ENCODE measurements at regions not wholly inside any gene's neighbourhood (a gene's known extent, or its start where the extent isn't known, plus 50 kb on each side); places are given as distances from the start of the nearest gene placed in this dataset.
A peak's percentile ranks its signal among the peaks of the same experiment; 100 is the strongest.

DNA sequence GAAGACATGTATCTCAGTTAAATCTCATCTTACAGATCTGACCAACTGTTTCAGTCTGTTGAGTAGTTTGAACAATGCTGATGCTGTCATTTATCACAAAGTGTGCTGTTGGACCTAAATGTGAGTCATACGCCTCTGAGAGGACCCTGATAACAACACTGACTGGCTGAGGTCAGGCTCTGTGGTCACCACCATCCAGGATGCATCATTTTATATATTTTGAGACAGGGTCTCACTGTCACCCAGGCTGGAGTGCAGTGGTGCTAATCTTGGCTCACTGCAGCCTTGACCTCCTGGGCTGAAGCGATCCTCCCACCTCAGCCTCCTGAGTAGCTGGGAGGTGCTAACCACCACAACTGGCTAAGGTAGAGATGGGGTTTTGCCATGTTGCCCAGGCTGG lies 181.0 kb upstream of the RGS6 start (continued):
- TF ChIP-seq, protein P1, sequence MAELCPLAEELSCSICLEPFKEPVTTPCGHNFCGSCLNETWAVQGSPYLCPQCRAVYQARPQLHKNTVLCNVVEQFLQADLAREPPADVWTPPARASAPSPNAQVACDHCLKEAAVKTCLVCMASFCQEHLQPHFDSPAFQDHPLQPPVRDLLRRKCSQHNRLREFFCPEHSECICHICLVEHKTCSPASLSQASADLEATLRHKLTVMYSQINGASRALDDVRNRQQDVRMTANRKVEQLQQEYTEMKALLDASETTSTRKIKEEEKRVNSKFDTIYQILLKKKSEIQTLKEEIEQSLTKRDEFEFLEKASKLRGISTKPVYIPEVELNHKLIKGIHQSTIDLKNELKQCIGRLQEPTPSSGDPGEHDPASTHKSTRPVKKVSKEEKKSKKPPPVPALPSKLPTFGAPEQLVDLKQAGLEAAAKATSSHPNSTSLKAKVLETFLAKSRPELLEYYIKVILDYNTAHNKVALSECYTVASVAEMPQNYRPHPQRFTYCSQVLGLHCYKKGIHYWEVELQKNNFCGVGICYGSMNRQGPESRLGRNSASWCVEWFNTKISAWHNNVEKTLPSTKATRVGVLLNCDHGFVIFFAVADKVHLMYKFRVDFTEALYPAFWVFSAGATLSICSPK (IDR thresholded peaks at IDR 0.05; ENCODE audit: borderline replicate concordance): no peak
- TF ChIP-seq RB1 (IDR thresholded peaks at IDR 0.05; ENCODE audit: low read depth) (no peak), ATF1 (CRISPR knock-in tag; IDR thresholded peaks at IDR 0.05) (no peak), ATF1 (tag; IDR thresholded peaks at IDR 0.05) (peak; percentile 30; the same call in 1 of the 2 replicates), POLR2AphosphoS2 (IDR thresholded peaks at IDR 0.05; ENCODE audit: low read length) (no peak), CSDE1 (IDR thresholded peaks at IDR 0.05) (no peak), ELF1 (tag; IDR thresholded peaks at IDR 0.05) (no peak), CBX8 (IDR thresholded peaks at IDR 0.05; ENCODE audit: borderline replicate concordance, extremely low read depth, low read depth, low read length, poor library complexity, severe bottlenecking) (no peak), NCOR1 (IDR thresholded peaks at IDR 0.05) (peak; percentile 72), ZNF23 (CRISPR knock-in tag; IDR thresholded peaks at IDR 0.05) (no peak), CHD2 (IDR thresholded peaks at IDR 0.05; ENCODE audit: low read depth, low read length) (no peak), TOE1 (IDR thresholded peaks at IDR 0.05; ENCODE audit: borderline replicate concordance) (no peak), TOE1 (CRISPR knock-in tag; IDR thresholded peaks at IDR 0.05; ENCODE audit: borderline replicate concordance, low read depth) (no peak), ZNF696 (CRISPR knock-in tag; conservative IDR thresholded peaks at IDR 0.05) (no peak), MCM7 (IDR thresholded peaks at IDR 0.05) (no peak)
- TF ChIP-seq, protein P2, sequence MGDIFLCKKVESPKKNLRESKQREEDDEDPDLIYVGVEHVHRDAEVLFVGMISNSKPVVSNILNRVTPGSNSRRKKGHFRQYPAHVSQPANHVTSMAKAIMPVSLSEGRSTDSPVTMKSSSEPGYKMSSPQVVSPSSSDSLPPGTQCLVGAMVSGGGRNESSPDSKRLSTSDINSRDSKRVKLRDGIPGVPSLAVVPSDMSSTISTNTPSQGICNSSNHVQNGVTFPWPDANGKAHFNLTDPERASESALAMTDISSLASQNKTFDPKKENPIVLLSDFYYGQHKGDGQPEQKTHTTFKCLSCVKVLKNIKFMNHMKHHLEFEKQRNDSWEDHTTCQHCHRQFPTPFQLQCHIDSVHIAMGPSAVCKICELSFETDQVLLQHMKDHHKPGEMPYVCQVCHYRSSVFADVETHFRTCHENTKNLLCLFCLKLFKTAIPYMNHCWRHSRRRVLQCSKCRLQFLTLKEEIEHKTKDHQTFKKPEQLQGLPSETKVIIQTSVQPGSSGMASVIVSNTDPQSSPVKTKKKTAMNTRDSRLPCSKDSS (IDR thresholded peaks at IDR 0.05; ENCODE audit: low read depth, partially characterized antibody): no peak
- TF ChIP-seq, protein P3, sequence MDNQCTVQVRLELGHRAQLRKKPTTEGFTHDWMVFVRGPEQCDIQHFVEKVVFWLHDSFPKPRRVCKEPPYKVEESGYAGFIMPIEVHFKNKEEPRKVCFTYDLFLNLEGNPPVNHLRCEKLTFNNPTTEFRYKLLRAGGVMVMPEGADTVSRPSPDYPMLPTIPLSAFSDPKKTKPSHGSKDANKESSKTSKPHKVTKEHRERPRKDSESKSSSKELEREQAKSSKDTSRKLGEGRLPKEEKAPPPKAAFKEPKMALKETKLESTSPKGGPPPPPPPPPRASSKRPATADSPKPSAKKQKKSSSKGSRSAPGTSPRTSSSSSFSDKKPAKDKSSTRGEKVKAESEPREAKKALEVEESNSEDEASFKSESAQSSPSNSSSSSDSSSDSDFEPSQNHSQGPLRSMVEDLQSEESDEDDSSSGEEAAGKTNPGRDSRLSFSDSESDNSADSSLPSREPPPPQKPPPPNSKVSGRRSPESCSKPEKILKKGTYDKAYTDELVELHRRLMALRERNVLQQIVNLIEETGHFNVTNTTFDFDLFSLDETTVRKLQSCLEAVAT (IDR thresholded peaks at IDR 0.05): 0 out of 4 replicates have a peak, but pooled peaks of 1 of the 2 experiments have one; percentile 45
- TF ChIP-seq, protein P4, sequence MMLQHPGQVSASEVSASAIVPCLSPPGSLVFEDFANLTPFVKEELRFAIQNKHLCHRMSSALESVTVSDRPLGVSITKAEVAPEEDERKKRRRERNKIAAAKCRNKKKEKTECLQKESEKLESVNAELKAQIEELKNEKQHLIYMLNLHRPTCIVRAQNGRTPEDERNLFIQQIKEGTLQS (IDR thresholded peaks at IDR 0.05): peak; percentile 92
- TF ChIP-seq, protein P4 (CRISPR knock-in tag; conservative IDR thresholded peaks at IDR 0.05): peak; percentile 69; the same call in 1 of the 2 replicates
- TF ChIP-seq, protein P5, sequence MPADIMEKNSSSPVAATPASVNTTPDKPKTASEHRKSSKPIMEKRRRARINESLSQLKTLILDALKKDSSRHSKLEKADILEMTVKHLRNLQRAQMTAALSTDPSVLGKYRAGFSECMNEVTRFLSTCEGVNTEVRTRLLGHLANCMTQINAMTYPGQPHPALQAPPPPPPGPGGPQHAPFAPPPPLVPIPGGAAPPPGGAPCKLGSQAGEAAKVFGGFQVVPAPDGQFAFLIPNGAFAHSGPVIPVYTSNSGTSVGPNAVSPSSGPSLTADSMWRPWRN (IDR thresholded peaks at IDR 0.05; ENCODE audit: low read depth): peak; percentile 25; the same call in 1 of the 2 replicates
- TF ChIP-seq, protein P6, sequence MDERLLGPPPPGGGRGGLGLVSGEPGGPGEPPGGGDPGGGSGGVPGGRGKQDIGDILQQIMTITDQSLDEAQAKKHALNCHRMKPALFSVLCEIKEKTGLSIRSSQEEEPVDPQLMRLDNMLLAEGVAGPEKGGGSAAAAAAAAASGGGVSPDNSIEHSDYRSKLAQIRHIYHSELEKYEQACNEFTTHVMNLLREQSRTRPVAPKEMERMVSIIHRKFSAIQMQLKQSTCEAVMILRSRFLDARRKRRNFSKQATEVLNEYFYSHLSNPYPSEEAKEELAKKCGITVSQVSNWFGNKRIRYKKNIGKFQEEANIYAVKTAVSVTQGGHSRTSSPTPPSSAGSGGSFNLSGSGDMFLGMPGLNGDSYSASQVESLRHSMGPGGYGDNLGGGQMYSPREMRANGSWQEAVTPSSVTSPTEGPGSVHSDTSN (CRISPR knock-in tag; IDR thresholded peaks at IDR 0.05; ENCODE audit: low read depth): no peak
- TF ChIP-seq, protein P6 (tag; conservative IDR thresholded peaks at IDR 0.05; ENCODE audit: low read depth): no peak

Measured in K562 (cell line).